HL-60 (cell line): ENCODE measurements at regions not wholly inside any gene's neighbourhood (a gene's known extent, or its start where the extent isn't known, plus 50 kb on each side); places are given as distances from the start of the nearest gene placed in this dataset.

Source experiments
- CTCF ChIP-seq: IDR thresholded peaks from one replicate; pipeline ENCODE4 v1.5.1; 2011; ENCODE audit warnings: low read length, control low read depth, inconsistent platforms; ENCODE audit not compliant: insufficient read depth
- GABPA ChIP-seq: IDR thresholded peaks from 2 replicates; pipeline ENCODE4 v1.6.1; 2012; ENCODE audit warnings: low read depth

- TF ChIP-seq CTCF (no peak), GABPA (no peak)
Measured at GRCh38 chr5:63263411-63263810, 684.8 kb downstream of the LRRC70 start.
